IMR-90 (cell line): ENCODE measurements at regions not wholly inside any gene's neighbourhood (a gene's known extent, or its start where the extent isn't known, plus 50 kb on each side); places are given as distances from the start of the nearest gene placed in this dataset.

ENCODE experiments used
- CTCF ChIP-seq: conservative IDR thresholded peaks from 2 replicates; pipeline ENCODE4 v1.5.1; 2012; ENCODE audit warnings: mild to moderate bottlenecking, low read depth, low read length, improper control_type of control experiment
- ELK1 ChIP-seq: fragments of 150-350 bp; IDR thresholded peaks from 2 replicates; pipeline ENCODE4 v1.6.1; 2016; ENCODE audit warnings: low read depth, mild to moderate bottlenecking, low read length, moderate library complexity, borderline replicate concordance
- FOS ChIP-seq: fragments of 150-350 bp; IDR thresholded peaks from 2 replicates; pipeline ENCODE4 v1.6.1; 2016; ENCODE audit warnings: low read depth, low read length
- MAFK ChIP-seq: IDR thresholded peaks from 2 replicates; pipeline ENCODE4 v1.6.1; 2012; ENCODE audit warnings: low read depth, low read length, improper control_type of control experiment
- MAZ ChIP-seq: IDR thresholded peaks from 2 replicates; pipeline ENCODE4 v1.6.1; 2012; ENCODE audit warnings: low read depth, mild to moderate bottlenecking, low read length, improper control_type of control experiment, moderate library complexity, borderline replicate concordance
- MXI1 ChIP-seq: IDR thresholded peaks from 2 replicates; pipeline ENCODE4 v1.6.1; 2012; ENCODE audit warnings: low read depth, mild to moderate bottlenecking, low read length, moderate library complexity, borderline replicate concordance
- POLR2A ChIP-seq: IDR thresholded peaks from 2 replicates; pipeline ENCODE4 v1.6.1; 2012; ENCODE audit warnings: mild to moderate bottlenecking, low read depth, low read length
- RAD21 ChIP-seq: IDR thresholded peaks from 2 replicates; pipeline ENCODE4 v1.6.1; 2012; ENCODE audit warnings: low read length, improper control_type of control experiment
- RCOR1 ChIP-seq: IDR thresholded peaks from 2 replicates; pipeline ENCODE4 v1.6.1; 2012; ENCODE audit warnings: mild to moderate bottlenecking, low read length, improper control_type of control experiment; ENCODE audit not compliant: insufficient replicate concordance
- RFX5 ChIP-seq: IDR thresholded peaks from 2 replicates; pipeline ENCODE4 v1.8.0; 2012; ENCODE audit warnings: low read depth, mild to moderate bottlenecking, low read length, moderate library complexity
- SMC3 ChIP-seq: fragments of 150-350 bp; IDR thresholded peaks from 2 replicates; pipeline ENCODE4 v1.6.1; 2016; ENCODE audit warnings: low read depth, mild to moderate bottlenecking, antibody characterized with exemption, low read length, moderate library complexity

GRCh38 chr6:6893701-6894100 is 214.1 kb upstream of the RREB1 start:
- TF ChIP-seq CTCF (no peak), MAFK (no peak), POLR2A (no peak), MXI1 (no peak), RAD21 (no peak), ELK1 (no peak), RFX5 (no peak), RCOR1 (no peak), SMC3 (no peak), MAZ (no peak), FOS (no peak)
